HCT116 (cell line): ENCODE measurements at regions not wholly inside any gene's neighbourhood (a gene's known extent, or its start where the extent isn't known, plus 50 kb on each side); places are given as distances from the start of the nearest gene placed in this dataset.

Experiments used
- ATAC-seq: fragments of 200-7000 bp; cut with Tn5 transposase; 2 replicates; pipeline ENCODE4 v1.9.1; 2020; ENCODE audit warnings: mild to moderate bottlenecking, moderate library complexity
- BruUV-seq: library from RNA; stranded (reverse); fragments of 400-500 nt; replicated peaks from 2 replicates; lab custom pipeline; 2021; lab: Mats Ljungman, UMichigan
- CTCF ChIA-PET: fragments of 300-600 bp; sonication (Branson Sonifier 250); formaldehyde crosslinking; loops from one replicate; lab custom pipeline; 2021; ENCODE audit warnings: antibody characterized with exemption; lab: Charles Lee
- POLR2A ChIA-PET: fragments of 300-600, 350-600 bp; sonication (Branson Sonifier 250); formaldehyde crosslinking; loops from one replicate; lab custom pipeline; 2021; ENCODE audit warnings: antibody characterized with exemption; lab: Charles Lee
- RAD21 ChIA-PET, 2 experiments: fragments of 300-600 bp; sonication (Branson Sonifier 250); formaldehyde crosslinking; loops; one replicate each; lab custom pipeline; 2023; ENCODE audit warnings: low total read pairs in 2 of 2; ENCODE audit not compliant: uncharacterized antibody in 2 of 2, unreplicated experiment in 2 of 2, low non-redundant PET in 1 of 2; lab: Charles Lee
- DNase-seq: peaks from one replicate; pipeline ENCODE4 v3.0.0-alpha.2; 2010; ENCODE audit warnings: low read depth, low spot score
- H2AFZ ChIP-seq: fragments of 200-600 bp; shearing (Covaris generic), sonication (generic); 2 replicates; pipeline ENCODE4 v1.6.1; 2017; ENCODE audit warnings: low read depth, mixed run types, mixed read lengths, antibody characterized with exemption, low read length; ENCODE audit not compliant: poor library complexity, severe bottlenecking
- H3K27ac ChIP-seq: 2 replicates; pipeline ENCODE4 v1.5.1; 2012; ENCODE audit warnings: low read depth, low read length
- H3K27me3 ChIP-seq: fragments of 200-600 bp; sonication (generic); 2 replicates; pipeline ENCODE4 v1.6.1; 2016; ENCODE audit warnings: mixed run types, low read length, mixed read lengths; ENCODE audit not compliant: insufficient read depth
- H3K36me3 ChIP-seq, 2 experiments: fragments of 200-500 bp in 1 of 2; fragments of 200-600 bp in 1 of 2; sonication (Bioruptor generic) in 1 of 2; sonication (generic) in 1 of 2; 2 replicates each; pipeline versions ENCODE4 v1.5.1 to v1.6.1; 2014 to 2016; ENCODE audit warnings: low read length in 2 of 2, inconsistent platforms in 1 of 2, mixed read lengths in 1 of 2, mixed run types in 1 of 2; ENCODE audit not compliant: insufficient read depth in 2 of 2, control insufficient read depth in 1 of 2
- H3K4me1 ChIP-seq, 2 experiments: fragments of 200-600 bp in 1 of 2; sonication (generic) in 1 of 2; 2 replicates each; pipeline versions ENCODE4 v1.5.1 to v1.6.1; 2012 to 2017; ENCODE audit warnings: low read length in 2 of 2, inconsistent platforms in 1 of 2, mild to moderate bottlenecking in 1 of 2, mixed read lengths in 1 of 2, mixed run types in 1 of 2, moderate library complexity in 1 of 2; ENCODE audit not compliant: insufficient read depth in 2 of 2, control insufficient read depth in 1 of 2
- H3K4me2 ChIP-seq: fragments of 200-600 bp; sonication (generic); 2 replicates; pipeline ENCODE4 v1.6.1; 2017; ENCODE audit warnings: mixed run types, low read length, mixed read lengths
- H3K4me3 ChIP-seq, 2 experiments: fragments of 200-600 bp in 1 of 2; sonication (generic) in 1 of 2; replicated peaks in 1 of 2; 2 replicates each; pipeline ENCODE4 v1.5.1; 2011 to 2016; ENCODE audit warnings: low read length in 2 of 2, control low read depth in 1 of 2, low read depth in 1 of 2, mild to moderate bottlenecking in 1 of 2, mixed read lengths in 1 of 2, mixed run types in 1 of 2
- H3K79me2 ChIP-seq: fragments of 200-600 bp; sonication (generic); 2 replicates; pipeline ENCODE4 v1.6.1; 2017; ENCODE audit warnings: mild to moderate bottlenecking, mixed run types, low read length, moderate library complexity, mixed read lengths; ENCODE audit not compliant: insufficient read depth
- H3K9ac ChIP-seq: fragments of 200-600 bp; sonication (generic); 2 replicates; pipeline ENCODE4 v1.6.1; 2016; ENCODE audit warnings: low read length, mixed read lengths
- H3K9me2 ChIP-seq: fragments of 200-600 bp; sonication (generic), shearing (Covaris generic); 2 replicates; pipeline ENCODE4 v1.6.1; 2017; ENCODE audit warnings: mixed run types, mild to moderate bottlenecking, moderate library complexity; ENCODE audit not compliant: insufficient read depth
- H3K9me3 ChIP-seq, 2 experiments: fragments of 200-500 bp in 1 of 2; fragments of 200-600 bp in 1 of 2; sonication (Bioruptor generic) in 1 of 2; sonication (generic) in 1 of 2; 2 replicates each; pipeline ENCODE4 v1.6.1; 2014 to 2017; ENCODE audit warnings: low read length in 2 of 2, mixed read lengths in 2 of 2, inconsistent platforms in 1 of 2, low read depth in 1 of 2, mild to moderate bottlenecking in 1 of 2, mixed run types in 1 of 2, moderate library complexity in 1 of 2; ENCODE audit not compliant: control insufficient read depth in 1 of 2, insufficient read depth in 1 of 2
- H4K20me1 ChIP-seq: fragments of 200-600 bp; sonication (generic), shearing (Covaris generic); 2 replicates; pipeline ENCODE4 v1.6.1; 2017; ENCODE audit warnings: mixed run types, mild to moderate bottlenecking, moderate library complexity; ENCODE audit not compliant: insufficient read depth
- CBX3 ChIP-seq: IDR thresholded peaks from 2 replicates; pipeline ENCODE4 v1.6.1; 2012; ENCODE audit warnings: low read depth
- CEBPB ChIP-seq: IDR thresholded peaks from 2 replicates; pipeline ENCODE4 v1.6.1; 2012; ENCODE audit warnings: low read depth
- ELF1 ChIP-seq: IDR thresholded peaks from 2 replicates; pipeline ENCODE4 v1.6.1; 2012; ENCODE audit warnings: low read depth, borderline replicate concordance
- FOSL1 ChIP-seq: IDR thresholded peaks from 2 replicates; pipeline ENCODE4 v1.6.1; 2012; ENCODE audit warnings: low read depth
- JUND ChIP-seq: IDR thresholded peaks from 2 replicates; pipeline ENCODE4 v1.6.1; 2012
- POLR2A ChIP-seq: IDR thresholded peaks from 2 replicates; pipeline ENCODE4 v1.7.0; 2011; ENCODE audit warnings: borderline replicate concordance; ENCODE audit not compliant: insufficient read depth, insufficient read length; ENCODE audit errors: extremely low read depth
- POLR2AphosphoS5 ChIP-seq: IDR thresholded peaks from 2 replicates; pipeline ENCODE4 v1.6.1; 2011; ENCODE audit warnings: mild to moderate bottlenecking, low read depth, low read length, moderate library complexity
- RAD21 ChIP-seq: IDR thresholded peaks from 2 replicates; pipeline ENCODE4 v1.6.1; 2012; ENCODE audit warnings: low read depth, mild to moderate bottlenecking
- REST ChIP-seq: IDR thresholded peaks from 2 replicates; pipeline ENCODE4 v1.6.1; 2012; ENCODE audit warnings: low read depth
- SP1 ChIP-seq: IDR thresholded peaks from 2 replicates; pipeline ENCODE4 v1.6.1; 2012; ENCODE audit warnings: low read depth
- SRF ChIP-seq: IDR thresholded peaks from 2 replicates; pipeline ENCODE4 v1.6.1; 2012; ENCODE audit warnings: low read depth
- TCF7L2 ChIP-seq: IDR thresholded peaks from 2 replicates; pipeline ENCODE4 v1.7.0; 2011; ENCODE audit warnings: borderline replicate concordance, inconsistent platforms; ENCODE audit not compliant: insufficient read depth, insufficient read length; ENCODE audit errors: extremely low read depth
- YY1 ChIP-seq: IDR thresholded peaks from 2 replicates; pipeline ENCODE4 v1.6.1; 2011; ENCODE audit warnings: low read length, low read depth, moderate library complexity, mild to moderate bottlenecking; ENCODE audit not compliant: insufficient replicate concordance; ENCODE audit errors: extremely low read depth
- ZFX ChIP-seq: fragments of 450-650 bp; IDR thresholded peaks from 2 replicates; pipeline ENCODE4 v1.6.1; 2017
- ZNF274 ChIP-seq: fragments of 200-500 bp; sonication (Bioruptor generic); IDR thresholded peaks from 2 replicates; pipeline ENCODE4 v1.6.1; 2014; ENCODE audit warnings: mild to moderate bottlenecking, low read depth, low read length, inconsistent platforms
- intact Hi-C: fragments of 100-400 bp; cut with micrococcal nuclease; formaldehyde crosslinking; loops from 2 replicates; pipeline ENCODE4 v1.10.0; 2022
- TF ChIP-seq, protein P1 (sequence below), 3 experiments: fragments of 200-600 bp in 1 of 3; sonication (generic) in 1 of 3; IDR thresholded peaks in 2 of 3; conservative IDR thresholded peaks in 1 of 3; 2 replicates each; pipeline ENCODE4 v1.5.1; 2012 to 2017; ENCODE audit warnings: low read depth in 2 of 3, low read length in 2 of 3, antibody characterized with exemption in 1 of 3, borderline replicate concordance in 1 of 3, control low read depth in 1 of 3, mild to moderate bottlenecking in 1 of 3, mixed read lengths in 1 of 3, mixed run types in 1 of 3, moderate library complexity in 1 of 3; ENCODE audit not compliant: insufficient read depth in 1 of 3
- TF ChIP-seq, protein P2 (sequence below): IDR thresholded peaks from 2 replicates; pipeline ENCODE4 v1.6.1; 2011; ENCODE audit warnings: mild to moderate bottlenecking, low read length, moderate library complexity; ENCODE audit not compliant: insufficient replicate concordance; ENCODE audit errors: extremely low read depth
- TF ChIP-seq, protein P3 (sequence below): IDR thresholded peaks from 2 replicates; pipeline ENCODE4 v1.6.1; 2012
- TF ChIP-seq, protein P4 (sequence below): IDR thresholded peaks from 2 replicates; pipeline ENCODE4 v1.6.1; 2012

GRCh38 chr6:55998576-55998975, 123.2 kb upstream of the BMP5 start:
- BruUV-seq, result no TSS peak
- Histone ChIP-seq H3K4me3 (no peak overlapping the region), H3K9ac (no peak overlapping the region), H3K79me2 (no peaks in the 10 kb centered on the region), H3K4me1 (no peaks in the 10 kb centered on the region), H3K27ac (no peak overlapping the region), H4K20me1 (no peaks in the 10 kb centered on the region), H3K36me3 (no peaks in the 10 kb centered on the region), H2AFZ (no peak overlapping the region), H3K27me3 (no peaks in the 10 kb centered on the region), H3K4me2 (no peak overlapping the region), H3K9me2 (no peaks in the 10 kb centered on the region), H3K9me3 (peaks cover 0 to 2% of the 10 kb centered on the region in 2 experiments; a peak in 1 of 4 replicates)
- ChIA-PET RAD21 (no interaction called here), POLR2A (no interaction called here), CTCF (no interaction called here)
- intact Hi-C loops, result no loop called here
- TF ChIP-seq POLR2AphosphoS5 (no peak), ZFX (no peak), REST (no peak; the same call in 1 of the 2 replicates), YY1 (no peak), CBX3 (no peak), RAD21 (no peak), CEBPB (no peak), SRF (no peak), FOSL1 (no peak), ZNF274 (no peak), TCF7L2 (no peak), POLR2A (no peak), ELF1 (no peak), JUND (no peak), SP1 (no peak)
- TF ChIP-seq, protein P1, sequence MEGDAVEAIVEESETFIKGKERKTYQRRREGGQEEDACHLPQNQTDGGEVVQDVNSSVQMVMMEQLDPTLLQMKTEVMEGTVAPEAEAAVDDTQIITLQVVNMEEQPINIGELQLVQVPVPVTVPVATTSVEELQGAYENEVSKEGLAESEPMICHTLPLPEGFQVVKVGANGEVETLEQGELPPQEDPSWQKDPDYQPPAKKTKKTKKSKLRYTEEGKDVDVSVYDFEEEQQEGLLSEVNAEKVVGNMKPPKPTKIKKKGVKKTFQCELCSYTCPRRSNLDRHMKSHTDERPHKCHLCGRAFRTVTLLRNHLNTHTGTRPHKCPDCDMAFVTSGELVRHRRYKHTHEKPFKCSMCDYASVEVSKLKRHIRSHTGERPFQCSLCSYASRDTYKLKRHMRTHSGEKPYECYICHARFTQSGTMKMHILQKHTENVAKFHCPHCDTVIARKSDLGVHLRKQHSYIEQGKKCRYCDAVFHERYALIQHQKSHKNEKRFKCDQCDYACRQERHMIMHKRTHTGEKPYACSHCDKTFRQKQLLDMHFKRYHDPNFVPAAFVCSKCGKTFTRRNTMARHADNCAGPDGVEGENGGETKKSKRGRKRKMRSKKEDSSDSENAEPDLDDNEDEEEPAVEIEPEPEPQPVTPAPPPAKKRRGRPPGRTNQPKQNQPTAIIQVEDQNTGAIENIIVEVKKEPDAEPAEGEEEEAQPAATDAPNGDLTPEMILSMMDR (IDR thresholded peaks at IDR 0.05 in 2 of 3, conservative IDR thresholded peaks at IDR 0.05 in 1 of 3; ENCODE audit: borderline replicate concordance in 1 of 3, insufficient read depth in 1 of 3, low read depth in 2 of 3, low read length in 2 of 3), result no peak
- TF ChIP-seq, protein P2, sequence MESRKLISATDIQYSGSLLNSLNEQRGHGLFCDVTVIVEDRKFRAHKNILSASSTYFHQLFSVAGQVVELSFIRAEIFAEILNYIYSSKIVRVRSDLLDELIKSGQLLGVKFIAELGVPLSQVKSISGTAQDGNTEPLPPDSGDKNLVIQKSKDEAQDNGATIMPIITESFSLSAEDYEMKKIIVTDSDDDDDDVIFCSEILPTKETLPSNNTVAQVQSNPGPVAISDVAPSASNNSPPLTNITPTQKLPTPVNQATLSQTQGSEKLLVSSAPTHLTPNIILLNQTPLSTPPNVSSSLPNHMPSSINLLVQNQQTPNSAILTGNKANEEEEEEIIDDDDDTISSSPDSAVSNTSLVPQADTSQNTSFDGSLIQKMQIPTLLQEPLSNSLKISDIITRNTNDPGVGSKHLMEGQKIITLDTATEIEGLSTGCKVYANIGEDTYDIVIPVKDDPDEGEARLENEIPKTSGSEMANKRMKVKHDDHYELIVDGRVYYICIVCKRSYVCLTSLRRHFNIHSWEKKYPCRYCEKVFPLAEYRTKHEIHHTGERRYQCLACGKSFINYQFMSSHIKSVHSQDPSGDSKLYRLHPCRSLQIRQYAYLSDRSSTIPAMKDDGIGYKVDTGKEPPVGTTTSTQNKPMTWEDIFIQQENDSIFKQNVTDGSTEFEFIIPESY, result no peak
- TF ChIP-seq, protein P3, sequence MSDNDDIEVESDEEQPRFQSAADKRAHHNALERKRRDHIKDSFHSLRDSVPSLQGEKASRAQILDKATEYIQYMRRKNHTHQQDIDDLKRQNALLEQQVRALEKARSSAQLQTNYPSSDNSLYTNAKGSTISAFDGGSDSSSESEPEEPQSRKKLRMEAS, result no peak
- TF ChIP-seq, protein P4, sequence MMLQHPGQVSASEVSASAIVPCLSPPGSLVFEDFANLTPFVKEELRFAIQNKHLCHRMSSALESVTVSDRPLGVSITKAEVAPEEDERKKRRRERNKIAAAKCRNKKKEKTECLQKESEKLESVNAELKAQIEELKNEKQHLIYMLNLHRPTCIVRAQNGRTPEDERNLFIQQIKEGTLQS, result no peak
- ATAC-seq, result no peak
- no peak for DNase-seq
